ENCODE measurements at regions not wholly inside any gene's neighbourhood (a gene's known extent, or its start where the extent isn't known, plus 50 kb on each side); places are given as distances from the start of the nearest gene placed in this dataset.

GRCh38 chr6:147700436-147701209 lies 192.1 kb downstream of the SAMD5 start:
- no peak overlapping the region for H3K4me3 ChIP-seq (ENCODE audit: insufficient read depth, low read depth, low read length)
- H3K27ac ChIP-seq (ENCODE audit: low read depth, low read length) = no peak overlapping the region
- no peak overlapping the region for H3K4me2 ChIP-seq (ENCODE audit: low read length)
- no peak overlapping the region for H3K9ac ChIP-seq (ENCODE audit: low read length)
- peaks cover 2% of the 10 kb centered on the region for H3K9me3 Mint-ChIP-seq (ENCODE audit: unreplicated experiment)
- FAIRE-seq (no peak), DNase-seq (ENCODE audit: low read depth) (no peak)
- no peaks in the 10 kb centered on the region for H3K27me3 Mint-ChIP-seq (ENCODE audit: low read depth, unreplicated experiment)
- H3K36me3 ChIP-seq (ENCODE audit: insufficient read depth, low read length) = no peaks in the 10 kb centered on the region
- H2AFZ ChIP-seq (ENCODE audit: low read depth, low read length) = no peak overlapping the region
- H3K27ac Mint-ChIP-seq (ENCODE audit: unreplicated experiment) = no peak overlapping the region
- H3K4me3 Mint-ChIP-seq (ENCODE audit: unreplicated experiment) = no peak overlapping the region
- H3K9me3 ChIP-seq (ENCODE audit: insufficient read depth, low read depth, low read length) = no peaks in the 10 kb centered on the region
- no peaks in the 10 kb centered on the region for H3K4me1 ChIP-seq (ENCODE audit: insufficient read depth, low read length)
- TF ChIP-seq, protein P1, sequence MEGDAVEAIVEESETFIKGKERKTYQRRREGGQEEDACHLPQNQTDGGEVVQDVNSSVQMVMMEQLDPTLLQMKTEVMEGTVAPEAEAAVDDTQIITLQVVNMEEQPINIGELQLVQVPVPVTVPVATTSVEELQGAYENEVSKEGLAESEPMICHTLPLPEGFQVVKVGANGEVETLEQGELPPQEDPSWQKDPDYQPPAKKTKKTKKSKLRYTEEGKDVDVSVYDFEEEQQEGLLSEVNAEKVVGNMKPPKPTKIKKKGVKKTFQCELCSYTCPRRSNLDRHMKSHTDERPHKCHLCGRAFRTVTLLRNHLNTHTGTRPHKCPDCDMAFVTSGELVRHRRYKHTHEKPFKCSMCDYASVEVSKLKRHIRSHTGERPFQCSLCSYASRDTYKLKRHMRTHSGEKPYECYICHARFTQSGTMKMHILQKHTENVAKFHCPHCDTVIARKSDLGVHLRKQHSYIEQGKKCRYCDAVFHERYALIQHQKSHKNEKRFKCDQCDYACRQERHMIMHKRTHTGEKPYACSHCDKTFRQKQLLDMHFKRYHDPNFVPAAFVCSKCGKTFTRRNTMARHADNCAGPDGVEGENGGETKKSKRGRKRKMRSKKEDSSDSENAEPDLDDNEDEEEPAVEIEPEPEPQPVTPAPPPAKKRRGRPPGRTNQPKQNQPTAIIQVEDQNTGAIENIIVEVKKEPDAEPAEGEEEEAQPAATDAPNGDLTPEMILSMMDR (IDR thresholded peaks at IDR 0.05; ENCODE audit: insufficient read depth, low read depth, low read length) = no peak
- TF ChIP-seq EZH2 (IDR thresholded peaks at IDR 0.05; ENCODE audit: insufficient read depth, low read length) = no peak
- no peaks in the 10 kb centered on the region for H3K79me2 ChIP-seq (ENCODE audit: insufficient read depth, low read length)
- no peaks in the 10 kb centered on the region for H3K27me3 ChIP-seq (ENCODE audit: insufficient read depth, low read length)
- peaks cover 7% of the 10 kb centered on the region for H3K4me1 Mint-ChIP-seq (ENCODE audit: low read depth, unreplicated experiment)
- H4K20me1 ChIP-seq (ENCODE audit: insufficient read depth, low read length) = no peaks in the 10 kb centered on the region
- no peaks in the 10 kb centered on the region for H3K36me3 Mint-ChIP-seq (ENCODE audit: low read depth, unreplicated experiment)

GRCh38 chr6:147704691-147705090 lies 196.2 kb downstream of the SAMD5 start:
- Mint-ChIP-seq H3K9me3 (ENCODE audit: unreplicated experiment) (no peaks in the 10 kb centered on the region), H3K4me1 (ENCODE audit: low read depth, unreplicated experiment) (peaks cover 2% of the 10 kb centered on the region), H3K36me3 (ENCODE audit: low read depth, unreplicated experiment) (no peaks in the 10 kb centered on the region), H3K27me3 (ENCODE audit: low read depth, unreplicated experiment) (no peaks in the 10 kb centered on the region), H3K4me3 (ENCODE audit: unreplicated experiment) (no peak overlapping the region), H3K27ac (ENCODE audit: unreplicated experiment) (no peak overlapping the region)
- Histone ChIP-seq H3K36me3 (ENCODE audit: insufficient read depth, low read length) (no peaks in the 10 kb centered on the region), H3K9me3 (ENCODE audit: insufficient read depth, low read depth, low read length) (no peaks in the 10 kb centered on the region), H3K4me1 (ENCODE audit: insufficient read depth, low read length) (no peaks in the 10 kb centered on the region), H3K79me2 (ENCODE audit: insufficient read depth, low read length) (no peaks in the 10 kb centered on the region), H3K27ac (ENCODE audit: low read depth, low read length) (no peak overlapping the region), H3K4me2 (ENCODE audit: low read length) (no peak overlapping the region), H3K4me3 (ENCODE audit: insufficient read depth, low read depth, low read length) (no peak overlapping the region), H2AFZ (ENCODE audit: low read depth, low read length) (no peak overlapping the region), H3K27me3 (ENCODE audit: insufficient read depth, low read length) (no peaks in the 10 kb centered on the region), H3K9ac (ENCODE audit: low read length) (no peak overlapping the region), H4K20me1 (ENCODE audit: insufficient read depth, low read length) (no peaks in the 10 kb centered on the region)
- FAIRE-seq (no peak), DNase-seq (ENCODE audit: low read depth) (no peak)
- TF ChIP-seq EZH2 (IDR thresholded peaks at IDR 0.05; ENCODE audit: insufficient read depth, low read length) = no peak
- TF ChIP-seq, protein P1 (IDR thresholded peaks at IDR 0.05; ENCODE audit: insufficient read depth, low read depth, low read length) = no peak

- no peak overlapping the region for H3K4me3 ChIP-seq (ENCODE audit: insufficient read depth, low read depth, low read length)
- no peak overlapping the region for H3K27ac Mint-ChIP-seq (ENCODE audit: unreplicated experiment)
- no peaks in the 10 kb centered on the region for H3K36me3 ChIP-seq (ENCODE audit: insufficient read depth, low read length)
- H3K27me3 Mint-ChIP-seq (ENCODE audit: low read depth, unreplicated experiment) = no peaks in the 10 kb centered on the region
- no peak for DNase-seq (ENCODE audit: low read depth)
- no peak for TF ChIP-seq EZH2 (IDR thresholded peaks at IDR 0.05; ENCODE audit: insufficient read depth, low read length)
- TF ChIP-seq, protein P1 (IDR thresholded peaks at IDR 0.05; ENCODE audit: insufficient read depth, low read depth, low read length) = no peak
- no peak overlapping the region for H3K4me2 ChIP-seq (ENCODE audit: low read length)
- H3K79me2 ChIP-seq (ENCODE audit: insufficient read depth, low read length) = no peaks in the 10 kb centered on the region
- H3K4me1 ChIP-seq (ENCODE audit: insufficient read depth, low read length) = no peaks in the 10 kb centered on the region
- no peaks in the 10 kb centered on the region for H3K27me3 ChIP-seq (ENCODE audit: insufficient read depth, low read length)
- no peaks in the 10 kb centered on the region for H3K4me1 Mint-ChIP-seq (ENCODE audit: low read depth, unreplicated experiment)
- no peak for FAIRE-seq
- H4K20me1 ChIP-seq (ENCODE audit: insufficient read depth, low read length) = no peaks in the 10 kb centered on the region
- H3K9ac ChIP-seq (ENCODE audit: low read length) = no peak overlapping the region
- H3K9me3 ChIP-seq (ENCODE audit: insufficient read depth, low read depth, low read length) = no peaks in the 10 kb centered on the region
- no peak overlapping the region for H2AFZ ChIP-seq (ENCODE audit: low read depth, low read length)
- no peaks in the 10 kb centered on the region for H3K36me3 Mint-ChIP-seq (ENCODE audit: low read depth, unreplicated experiment)
- H3K4me3 Mint-ChIP-seq (ENCODE audit: unreplicated experiment) = no peak overlapping the region
- no peaks in the 10 kb centered on the region for H3K9me3 Mint-ChIP-seq (ENCODE audit: unreplicated experiment)
- H3K27ac ChIP-seq (ENCODE audit: low read depth, low read length) = no peak overlapping the region
Observed at GRCh38 chr6:147707524-147707923, 199.0 kb downstream of the SAMD5 start.

Measured in astrocyte (in vitro differentiated cells and primary cell).